Fibroblast of skin of right biceps (primary cell): ENCODE measurements at regions not wholly inside any gene's neighbourhood (a gene's known extent, or its start where the extent isn't known, plus 50 kb on each side); places are given as distances from the start of the nearest gene placed in this dataset.

Experiments
- DNase-seq: peaks from one replicate; pipeline ENCODE4 v3.0.0-alpha.2; 2013

GRCh38 chr3:72143966-72144717 is 359.2 kb upstream of the PROK2 start:
- DNase-seq, result no peak

GRCh38 chr3:72143322-72143721 is 358.4 kb upstream of the PROK2 start:
- DNase-seq, result peak; percentile 48

GRCh38 chr3:72142028-72142427 is 357.1 kb upstream of the PROK2 start:
- no peak for DNase-seq

- no peak for DNase-seq
Measured at GRCh38 chr3:72141264-72141663, 356.3 kb upstream of the PROK2 start.

- no peak for DNase-seq
Measured at GRCh38 chr3:72139316-72139715, 354.4 kb upstream of the PROK2 start.

GRCh38 chr3:72137865-72138861 is 353.2 kb upstream of the PROK2 start:
- no peak for DNase-seq

- no peak for DNase-seq
Measured at GRCh38 chr3:72135636-72136035, 350.7 kb upstream of the PROK2 start.

GRCh38 chr3:72134989-72135451 is 350.1 kb upstream of the PROK2 start:
- no peak for DNase-seq

GRCh38 chr3:72133329-72134011 is 348.5 kb upstream of the PROK2 start:
- no peak for DNase-seq

- DNase-seq, result no peak
Measured at GRCh38 chr3:72131899-72132298, 347.0 kb upstream of the PROK2 start.

- no peak for DNase-seq
Measured at GRCh38 chr3:72130565-72130964, 345.6 kb upstream of the PROK2 start.

GRCh38 chr3:72129501-72130094 is 344.6 kb upstream of the PROK2 start:
- DNase-seq, result peak; percentile 62

GRCh38 chr3:72128921-72129320 is 344.0 kb upstream of the PROK2 start:
- peak; percentile 33 for DNase-seq

GRCh38 chr3:72127844-72128243 is 342.9 kb upstream of the PROK2 start:
- peak; percentile 73 for DNase-seq

GRCh38 chr3:72127224-72127612 is 342.3 kb upstream of the PROK2 start:
- no peak for DNase-seq

- DNase-seq, result peak; percentile 68
Measured at GRCh38 chr3:72126441-72127223, 341.7 kb upstream of the PROK2 start.

- peak; percentile 99 for DNase-seq
Measured at GRCh38 chr3:72123908-72124441, 339.0 kb upstream of the PROK2 start.

GRCh38 chr3:72120806-72121778 is 336.1 kb upstream of the PROK2 start:
- no peak for DNase-seq

- DNase-seq, result no peak
Measured at GRCh38 chr3:72120039-72120438, 335.1 kb upstream of the PROK2 start.

GRCh38 chr3:72118628-72119027 is 333.7 kb upstream of the PROK2 start:
- no peak for DNase-seq
